ENCODE measurements at regions not wholly inside any gene's neighbourhood (a gene's known extent, or its start where the extent isn't known, plus 50 kb on each side); places are given as distances from the start of the nearest gene placed in this dataset.

DNA sequence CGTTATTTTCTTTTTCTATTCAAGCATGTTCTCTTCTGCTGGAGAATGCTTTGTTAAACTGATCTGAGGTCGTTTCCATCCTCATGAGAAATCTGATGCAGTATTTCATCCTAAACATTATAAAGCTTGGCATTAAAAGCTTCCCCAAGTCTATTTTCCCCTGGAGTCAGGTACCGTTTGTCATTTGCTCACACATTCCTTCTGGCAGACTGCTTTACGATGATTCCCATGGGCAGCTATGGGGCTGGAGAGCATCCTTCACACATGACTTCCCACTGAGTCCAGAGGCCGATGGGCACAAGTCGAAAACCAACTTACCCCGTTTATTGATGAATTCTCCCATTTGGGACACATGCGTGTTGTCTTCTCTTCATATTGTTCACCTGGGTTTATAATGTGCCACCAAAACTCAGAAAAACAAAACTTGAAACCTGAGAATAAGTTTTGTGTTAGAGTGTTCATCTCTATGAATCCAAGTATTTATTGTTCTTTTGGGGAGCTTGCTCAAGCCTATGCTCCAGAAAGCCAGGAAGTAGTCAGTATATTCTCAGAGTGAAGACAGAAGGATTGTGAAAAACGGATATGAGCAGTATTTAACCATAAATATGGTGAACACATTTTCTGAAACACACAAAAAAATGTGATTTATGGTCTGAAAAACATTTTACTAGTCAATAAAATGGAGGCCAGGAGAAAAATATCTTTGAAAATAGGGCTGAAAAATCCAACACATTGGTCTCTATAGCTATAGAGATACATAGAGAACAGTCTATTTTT lies 298.8 kb upstream of the NOCT start:
- Histone ChIP-seq H3K79me2 (ENCODE audit: insufficient read depth, low read length) (no peaks in the 10 kb centered on the region), H3K9me3 (replicated peaks in 1 of 2; ENCODE audit: control insufficient read depth in 1 of 2, insufficient read depth in 1 of 2, low read length in 2 of 2) (no peaks in the 10 kb centered on the region), H3K27ac (ENCODE audit: low read depth in 1 of 2, low read length in 2 of 2) (no peak overlapping the region), H3K36me3 (replicated peaks in 1 of 2; ENCODE audit: control insufficient read depth in 1 of 2, insufficient read depth in 2 of 2, low read length in 2 of 2) (no peaks in the 10 kb centered on the region), H3K27me3 (ENCODE audit: control insufficient read depth in 2 of 2, insufficient read depth in 2 of 2, low read length in 2 of 2) (peaks cover 0 to 2% of the 10 kb centered on the region in 2 donors), H3K4me3 (replicated peaks in 1 of 3; ENCODE audit: low read depth in 2 of 3, low read length in 3 of 3) (no peak overlapping the region), H3K4me2 (replicated peaks; ENCODE audit: extremely low read depth, low read length, poor library complexity, severe bottlenecking) (no peak overlapping the region), H4K20me1 (ENCODE audit: insufficient read depth, low read length) (no peaks in the 10 kb centered on the region), H3K9ac (ENCODE audit: insufficient read depth, low read length, poor library complexity, severe bottlenecking) (no peak overlapping the region), H2AFZ (ENCODE audit: insufficient read depth, low read depth, low read length, poor library complexity, severe bottlenecking) (no peak overlapping the region), H3K4me1 (ENCODE audit: control insufficient read depth in 1 of 2, insufficient read depth in 2 of 2, low read length in 2 of 2) (no peaks in the 10 kb centered on the region)
- intact Hi-C loops (cut with micrococcal nuclease) = no loop called here
- Mint-ChIP-seq H3K9me3 (no peaks in the 10 kb centered on the region), H3K36me3 (no peaks in the 10 kb centered on the region), H3K4me1 (no peaks in the 10 kb centered on the region), H3K27ac (no peak overlapping the region), H3K4me3 (no peak overlapping the region), H3K27me3 (ENCODE audit: low read depth in 3 of 3) (peaks cover 3 to 8% (median 6%) of the 10 kb centered on the region in 3 donors)
- WGBS (ENCODE audit: insufficient coverage) = 87% methylated on average over 5 of the region's 9 CpGs
- TF ChIP-seq, protein P1, sequence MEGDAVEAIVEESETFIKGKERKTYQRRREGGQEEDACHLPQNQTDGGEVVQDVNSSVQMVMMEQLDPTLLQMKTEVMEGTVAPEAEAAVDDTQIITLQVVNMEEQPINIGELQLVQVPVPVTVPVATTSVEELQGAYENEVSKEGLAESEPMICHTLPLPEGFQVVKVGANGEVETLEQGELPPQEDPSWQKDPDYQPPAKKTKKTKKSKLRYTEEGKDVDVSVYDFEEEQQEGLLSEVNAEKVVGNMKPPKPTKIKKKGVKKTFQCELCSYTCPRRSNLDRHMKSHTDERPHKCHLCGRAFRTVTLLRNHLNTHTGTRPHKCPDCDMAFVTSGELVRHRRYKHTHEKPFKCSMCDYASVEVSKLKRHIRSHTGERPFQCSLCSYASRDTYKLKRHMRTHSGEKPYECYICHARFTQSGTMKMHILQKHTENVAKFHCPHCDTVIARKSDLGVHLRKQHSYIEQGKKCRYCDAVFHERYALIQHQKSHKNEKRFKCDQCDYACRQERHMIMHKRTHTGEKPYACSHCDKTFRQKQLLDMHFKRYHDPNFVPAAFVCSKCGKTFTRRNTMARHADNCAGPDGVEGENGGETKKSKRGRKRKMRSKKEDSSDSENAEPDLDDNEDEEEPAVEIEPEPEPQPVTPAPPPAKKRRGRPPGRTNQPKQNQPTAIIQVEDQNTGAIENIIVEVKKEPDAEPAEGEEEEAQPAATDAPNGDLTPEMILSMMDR (IDR thresholded peaks at IDR 0.05) = no peak
- DNase-seq = no peak

DNA sequence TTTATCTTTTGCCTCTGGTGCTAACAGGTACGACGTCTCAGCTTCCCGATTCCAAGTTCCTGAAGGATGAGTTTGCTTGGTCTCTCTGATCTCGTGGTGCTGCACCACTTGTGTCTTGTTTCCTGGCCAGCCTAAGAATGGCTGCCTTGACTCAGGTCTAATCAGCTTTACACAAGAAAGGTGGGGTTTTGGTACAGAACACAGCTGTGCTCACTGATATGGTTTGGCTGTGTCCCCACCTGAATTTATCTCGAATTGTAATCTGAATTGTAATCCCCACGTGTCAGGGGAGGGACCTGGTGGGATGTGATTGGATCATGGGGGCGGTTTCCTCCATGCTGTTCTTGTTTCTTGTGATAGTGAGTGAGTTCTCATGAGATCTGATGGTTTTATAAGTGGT lies 305.3 kb upstream of the NOCT start:
- H3K36me3 ChIP-seq (replicated peaks in 1 of 2; ENCODE audit: control insufficient read depth in 1 of 2, insufficient read depth in 2 of 2, low read length in 2 of 2) = no peaks in the 10 kb centered on the region
- Mint-ChIP-seq H3K4me3 (no peak overlapping the region), H3K4me1 (no peaks in the 10 kb centered on the region), H3K27ac (no peak overlapping the region), H3K36me3 (no peaks in the 10 kb centered on the region), H3K27me3 (ENCODE audit: low read depth in 3 of 3) (peaks cover 3 to 9% (median 6%) of the 10 kb centered on the region in 3 donors), H3K9me3 (peaks cover 0 to 7% (median 0%) of the 10 kb centered on the region in 7 donors)
- H3K79me2 ChIP-seq (ENCODE audit: insufficient read depth, low read length) = no peaks in the 10 kb centered on the region
- 91% methylated on average over 4 of the region's 7 CpGs for WGBS (ENCODE audit: insufficient coverage)
- no peaks in the 10 kb centered on the region for H3K9me3 ChIP-seq (replicated peaks in 1 of 2; ENCODE audit: control insufficient read depth in 1 of 2, insufficient read depth in 1 of 2, low read length in 2 of 2)
- DNase-seq = no peak
- TF ChIP-seq, protein P1 (IDR thresholded peaks at IDR 0.05) = no peak
- no peak overlapping the region for H2AFZ ChIP-seq (ENCODE audit: insufficient read depth, low read depth, low read length, poor library complexity, severe bottlenecking)
- no peak overlapping the region for H3K4me2 ChIP-seq (replicated peaks; ENCODE audit: extremely low read depth, low read length, poor library complexity, severe bottlenecking)
- H3K4me3 ChIP-seq (replicated peaks in 1 of 3; ENCODE audit: low read depth in 2 of 3, low read length in 3 of 3) = no peak overlapping the region
- no peaks in the 10 kb centered on the region for H3K27me3 ChIP-seq (ENCODE audit: control insufficient read depth in 2 of 2, insufficient read depth in 2 of 2, low read length in 2 of 2)
- H3K9ac ChIP-seq (ENCODE audit: insufficient read depth, low read length, poor library complexity, severe bottlenecking) = no peak overlapping the region
- H4K20me1 ChIP-seq (ENCODE audit: insufficient read depth, low read length) = no peaks in the 10 kb centered on the region
- no peaks in the 10 kb centered on the region for H3K4me1 ChIP-seq (ENCODE audit: control insufficient read depth in 1 of 2, insufficient read depth in 2 of 2, low read length in 2 of 2)
- H3K27ac ChIP-seq (ENCODE audit: low read depth in 1 of 2, low read length in 2 of 2) = no peak overlapping the region
- intact Hi-C loops (cut with micrococcal nuclease) = no loop called here

Measured in CD14-positive monocyte (primary cell).